ENCODE measurements at regions not wholly inside any gene's neighbourhood (a gene's known extent, or its start where the extent isn't known, plus 50 kb on each side); places are given as distances from the start of the nearest gene placed in this dataset.

DNA sequence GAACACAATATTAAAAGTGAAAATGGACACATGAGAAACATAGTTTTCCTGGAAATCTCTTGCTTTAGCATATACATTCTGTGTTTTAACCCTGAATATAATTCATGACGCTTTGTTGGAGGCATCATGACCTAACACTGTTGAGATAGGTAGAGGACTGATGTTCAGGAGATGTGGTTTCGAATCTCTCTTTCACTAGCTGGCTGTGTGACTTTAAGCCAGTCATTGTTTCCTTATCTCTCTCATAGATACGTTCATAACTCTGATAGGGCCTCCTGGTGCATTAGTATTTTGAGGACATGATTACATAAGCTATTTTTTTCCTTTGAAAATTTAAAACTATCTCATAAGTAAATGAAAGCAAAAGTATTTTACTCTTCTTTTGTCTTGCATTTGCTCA lies 179.0 kb upstream of the DTNA start:
- TF ChIP-seq, protein P1, sequence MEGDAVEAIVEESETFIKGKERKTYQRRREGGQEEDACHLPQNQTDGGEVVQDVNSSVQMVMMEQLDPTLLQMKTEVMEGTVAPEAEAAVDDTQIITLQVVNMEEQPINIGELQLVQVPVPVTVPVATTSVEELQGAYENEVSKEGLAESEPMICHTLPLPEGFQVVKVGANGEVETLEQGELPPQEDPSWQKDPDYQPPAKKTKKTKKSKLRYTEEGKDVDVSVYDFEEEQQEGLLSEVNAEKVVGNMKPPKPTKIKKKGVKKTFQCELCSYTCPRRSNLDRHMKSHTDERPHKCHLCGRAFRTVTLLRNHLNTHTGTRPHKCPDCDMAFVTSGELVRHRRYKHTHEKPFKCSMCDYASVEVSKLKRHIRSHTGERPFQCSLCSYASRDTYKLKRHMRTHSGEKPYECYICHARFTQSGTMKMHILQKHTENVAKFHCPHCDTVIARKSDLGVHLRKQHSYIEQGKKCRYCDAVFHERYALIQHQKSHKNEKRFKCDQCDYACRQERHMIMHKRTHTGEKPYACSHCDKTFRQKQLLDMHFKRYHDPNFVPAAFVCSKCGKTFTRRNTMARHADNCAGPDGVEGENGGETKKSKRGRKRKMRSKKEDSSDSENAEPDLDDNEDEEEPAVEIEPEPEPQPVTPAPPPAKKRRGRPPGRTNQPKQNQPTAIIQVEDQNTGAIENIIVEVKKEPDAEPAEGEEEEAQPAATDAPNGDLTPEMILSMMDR (IDR thresholded peaks at IDR 0.05), result no peak
- TF ChIP-seq POLR2A (IDR thresholded peaks at IDR 0.05; ENCODE audit: low read depth) (no peak), EP300 (IDR thresholded peaks at IDR 0.05) (no peak)

Measured in esophagus muscularis mucosa (tissue), 4 donors.